NOMO-1 (cell line): ENCODE measurements at regions not wholly inside any gene's neighbourhood (a gene's known extent, or its start where the extent isn't known, plus 50 kb on each side); places are given as distances from the start of the nearest gene placed in this dataset.
A peak's percentile ranks its signal among the peaks of the same experiment; 100 is the strongest.

Source experiments
- DNase-seq, 2 experiments: peaks; one replicate each; lab custom pipeline; 2025; ENCODE audit not compliant: unreplicated experiment in 2 of 2; lab: John Stamatoyannopoulos, UW

DNA sequence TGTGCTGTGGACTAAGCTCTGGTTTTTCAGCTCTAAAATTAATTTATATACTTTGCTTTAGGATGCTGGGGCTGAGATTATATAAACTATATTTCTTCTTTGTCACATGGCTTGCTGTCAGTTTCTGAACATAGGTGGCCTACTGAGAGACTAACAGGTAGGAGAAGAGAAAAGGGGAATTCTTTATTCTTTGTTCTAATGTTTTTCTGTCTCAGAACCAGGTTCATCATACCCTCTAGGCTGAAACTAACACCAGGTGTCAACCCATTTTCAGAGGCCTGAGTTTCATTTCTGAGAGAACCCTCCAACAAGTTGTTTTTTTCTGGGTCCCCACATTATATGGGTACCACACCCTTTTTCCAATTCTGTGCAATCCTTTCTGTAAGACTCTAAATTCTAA is 843.6 kb downstream of the TRIB2 start:
- DNase-seq, result no peak

DNA sequence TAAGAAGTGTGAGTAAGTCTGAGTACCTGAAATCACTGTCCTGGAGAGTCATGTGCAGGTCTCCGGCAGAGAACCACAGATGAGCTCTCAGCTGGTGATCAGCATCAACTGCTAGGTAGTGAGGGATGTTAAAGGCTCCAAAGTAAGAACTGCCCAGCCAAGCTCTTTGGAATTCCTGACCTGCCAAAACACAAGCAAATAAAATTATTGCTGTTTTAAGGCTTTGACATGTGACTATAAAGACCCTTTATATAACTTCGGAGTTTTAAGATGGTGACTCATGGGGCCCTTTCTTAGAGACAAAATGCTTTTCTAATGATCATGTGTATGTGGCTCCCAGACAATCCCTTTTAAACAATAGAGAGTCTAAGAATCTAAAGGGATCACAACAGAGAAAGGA is 855.7 kb downstream of the TRIB2 start:
- DNase-seq, result no peak

GRCh38 chr2:13574831-13575230 is 858.1 kb downstream of the TRIB2 start:
- DNase-seq, result no peak

DNA sequence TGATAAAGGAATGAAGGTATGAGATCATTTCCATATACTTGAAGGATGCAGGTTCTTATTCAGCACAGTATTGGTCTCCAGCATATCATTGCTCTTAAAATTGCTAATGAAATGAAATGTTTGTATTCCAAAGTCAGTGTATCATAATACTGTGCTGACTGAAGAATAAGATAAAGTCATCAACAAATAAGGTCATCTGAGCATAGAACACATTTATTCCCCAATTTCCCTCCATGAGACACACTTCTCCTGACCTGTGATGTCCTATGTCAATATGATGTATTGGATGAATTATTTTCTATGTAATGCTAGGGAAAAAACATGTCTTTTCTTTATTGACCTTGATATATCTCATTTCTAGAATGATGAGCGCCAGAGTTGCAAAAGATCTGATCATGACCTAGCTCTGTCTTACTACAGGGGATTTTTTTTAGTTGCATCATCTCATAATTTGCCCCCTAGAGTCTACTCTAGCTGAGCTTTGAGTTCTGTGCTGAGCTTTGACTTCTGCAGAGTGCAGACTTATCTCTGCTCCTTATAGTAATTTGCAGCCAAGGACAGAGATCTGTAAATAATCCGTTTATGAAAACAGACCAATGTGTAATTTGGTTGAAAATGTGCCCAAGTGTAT is 859.8 kb downstream of the TRIB2 start:
- DNase-seq, result no peak

- no peak for DNase-seq
Observed at GRCh38 chr2:13578547-13578946, 861.8 kb downstream of the TRIB2 start.

- DNase-seq, result no peak
Observed at GRCh38 chr2:13581471-13581870, 864.7 kb downstream of the TRIB2 start.

- no peak for DNase-seq
Observed at GRCh38 chr2:13583609-13584008, 866.9 kb downstream of the TRIB2 start.

DNA sequence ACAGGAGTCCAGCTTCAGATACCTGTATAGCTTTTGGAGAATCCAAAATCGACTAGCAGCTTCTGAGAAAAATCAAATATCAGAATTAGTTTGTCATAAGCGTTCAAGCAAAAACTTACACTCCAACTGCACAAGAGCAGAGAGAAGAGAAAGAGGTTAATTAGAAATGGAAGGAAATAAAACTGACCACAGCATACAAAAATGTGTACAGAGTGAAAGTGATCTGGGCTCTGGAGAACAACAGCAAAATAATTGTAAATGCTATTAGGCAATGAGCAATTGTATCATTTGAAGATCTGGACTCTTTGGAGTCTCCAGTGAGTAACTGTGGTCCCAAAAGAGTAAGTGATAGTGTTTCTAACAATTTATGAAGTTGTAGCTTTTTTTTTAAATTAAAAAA is 867.3 kb downstream of the TRIB2 start:
- DNase-seq, result no peak

DNA sequence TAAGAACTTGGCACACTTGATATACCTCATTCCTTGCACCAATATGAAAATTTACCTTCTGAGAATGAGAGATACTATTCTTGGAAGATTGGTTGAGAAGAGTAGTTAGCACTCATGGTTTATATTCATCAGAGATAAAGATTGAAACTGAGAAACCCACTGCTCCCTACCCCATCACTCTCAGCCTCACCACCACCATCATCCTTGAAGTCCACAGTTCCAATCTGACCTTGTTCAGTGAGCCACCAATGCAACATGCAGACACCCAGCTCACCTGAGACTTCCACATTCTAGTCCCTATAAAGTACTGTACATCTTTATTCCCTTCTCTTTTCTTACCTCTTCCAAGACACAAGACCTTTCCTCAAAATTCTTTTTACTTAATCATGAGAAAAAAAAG is 869.0 kb downstream of the TRIB2 start:
- DNase-seq, result no peak

GRCh38 chr2:13596233-13596632 is 879.5 kb downstream of the TRIB2 start:
- DNase-seq, result no peak

DNA sequence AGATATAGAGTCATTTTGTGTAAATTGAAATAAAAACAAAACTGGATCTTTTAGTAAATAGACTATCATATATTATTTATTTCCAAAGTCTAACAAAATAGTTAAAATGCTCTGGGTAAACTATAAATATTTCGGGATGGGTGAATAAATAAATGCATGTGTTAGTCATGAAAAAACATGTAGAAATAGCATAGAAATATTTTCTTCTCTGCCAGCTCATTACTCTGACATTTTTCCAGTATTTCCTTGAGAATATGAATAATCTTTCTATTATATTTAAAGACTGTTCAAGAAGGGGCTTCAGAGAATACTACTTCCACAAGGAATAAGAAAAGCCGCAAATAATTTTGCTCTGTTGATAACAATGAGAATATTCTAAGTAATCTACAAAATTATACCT is 880.4 kb downstream of the TRIB2 start:
- DNase-seq, result no peak

- DNase-seq, result no peak
Observed at GRCh38 chr2:13601506-13601905, 884.8 kb downstream of the TRIB2 start.

GRCh38 chr2:13604951-13605661 is 888.4 kb downstream of the TRIB2 start:
- no peak for DNase-seq

DNA sequence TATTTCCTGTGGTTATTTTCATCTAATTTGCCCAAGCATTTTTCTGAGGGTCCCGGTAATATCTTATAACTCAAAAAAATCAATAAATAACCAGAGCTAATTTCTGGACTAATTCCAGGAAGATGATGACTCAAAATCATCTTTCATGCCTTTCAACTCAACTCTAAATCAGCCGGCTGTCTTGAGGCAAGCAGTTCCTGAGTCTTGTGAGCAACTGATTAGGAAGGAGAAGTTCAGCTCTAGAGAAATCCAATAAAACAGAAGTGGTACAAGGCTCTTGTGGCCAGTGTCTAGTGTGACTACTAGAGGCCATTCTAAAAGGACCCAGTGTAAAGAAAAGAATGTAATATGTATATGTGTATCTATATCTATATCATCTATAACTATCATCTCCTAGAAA is 890.4 kb downstream of the TRIB2 start:
- DNase-seq, result peak; percentile 37 to 67

DNA sequence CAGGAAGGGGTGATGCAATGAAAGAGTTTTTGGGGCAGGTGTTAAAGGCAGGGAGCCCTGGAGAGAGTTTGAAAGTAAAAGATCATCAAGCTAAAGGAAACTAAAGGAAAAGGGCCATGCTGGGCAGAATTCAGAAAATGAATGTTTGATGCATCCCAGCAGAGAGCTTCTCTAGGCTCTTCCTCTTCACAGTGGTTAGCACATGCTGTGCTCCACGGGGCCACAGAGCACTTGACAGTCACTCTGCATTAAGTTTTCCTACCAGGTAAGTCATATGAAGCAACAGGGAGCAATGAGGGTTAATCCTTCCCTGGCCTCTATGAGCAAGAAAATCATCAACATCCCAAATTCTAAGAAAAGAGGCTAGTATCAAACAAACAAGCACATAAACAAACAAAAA is 895.2 kb downstream of the TRIB2 start:
- no peak for DNase-seq

- no peak for DNase-seq
Observed at GRCh38 chr2:13616059-13616458, 899.3 kb downstream of the TRIB2 start.

DNA sequence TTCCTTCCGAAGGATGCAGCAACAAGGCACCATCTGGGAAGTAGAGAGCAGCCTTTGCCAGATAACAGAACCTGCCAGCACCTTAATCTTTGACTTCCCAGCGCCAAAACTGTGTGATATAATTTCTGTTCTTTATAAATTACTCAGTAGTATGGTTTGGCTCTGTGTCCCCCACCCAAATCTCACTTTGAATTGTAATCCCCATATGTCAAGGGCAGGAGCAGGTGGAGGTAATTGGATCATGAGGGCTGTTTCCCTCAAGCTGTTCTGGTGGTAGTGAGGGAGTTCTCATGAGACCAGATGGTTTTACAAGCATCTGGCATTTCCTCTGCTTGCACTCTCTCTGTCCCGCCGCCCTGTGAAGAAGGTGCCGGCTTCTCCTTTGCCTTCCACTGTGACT is 899.9 kb downstream of the TRIB2 start:
- DNase-seq, result no peak

- no peak for DNase-seq
Observed at GRCh38 chr2:13628122-13628521, 911.4 kb downstream of the TRIB2 start.

GRCh38 chr2:13638181-13638580 is 921.4 kb downstream of the TRIB2 start:
- no peak for DNase-seq

DNA sequence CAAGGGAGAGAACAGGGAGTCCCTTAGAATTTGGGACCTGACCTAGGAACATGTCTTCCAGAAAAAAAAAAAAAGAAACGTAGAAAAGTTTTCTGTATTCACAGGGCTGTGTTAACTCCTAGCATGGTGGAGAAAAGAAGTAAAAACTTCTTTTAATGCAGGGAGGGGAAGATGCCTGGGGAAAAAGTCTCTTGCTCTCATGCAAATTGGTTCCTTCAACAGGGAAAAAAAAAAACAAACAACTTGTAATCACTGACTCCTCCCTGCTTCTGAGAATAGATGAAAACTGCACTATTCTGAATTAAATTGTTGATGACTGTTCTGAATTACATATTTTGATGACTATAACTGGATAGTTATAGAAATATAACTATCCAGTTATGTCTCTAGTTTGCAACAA is 933.2 kb downstream of the TRIB2 start:
- no peak for DNase-seq

GRCh38 chr2:13650586-13651180 is 933.9 kb downstream of the TRIB2 start:
- DNase-seq, result no peak

- DNase-seq, result no peak
Observed at GRCh38 chr2:13651684-13652131, 935.0 kb downstream of the TRIB2 start.
